Osteoblast (primary cell): ENCODE measurements at regions not wholly inside any gene's neighbourhood (a gene's known extent, or its start where the extent isn't known, plus 50 kb on each side); places are given as distances from the start of the nearest gene placed in this dataset.

ENCODE experiments used
- DNase-seq: peaks from one replicate; pipeline ENCODE4 v3.0.0; 2011; ENCODE audit warnings: low spot score, mixed read lengths; ENCODE audit not compliant: insufficient read length; ENCODE audit errors: missing footprints
- H2AFZ ChIP-seq: 2 replicates; pipeline ENCODE4 v1.6.0; 2011; ENCODE audit warnings: mild to moderate bottlenecking, low read length
- H3K27ac ChIP-seq: 2 replicates; pipeline ENCODE4 v1.5.1; 2011; ENCODE audit warnings: mild to moderate bottlenecking, low read depth, low read length, moderate library complexity
- H3K27me3 ChIP-seq: 2 replicates; pipeline ENCODE4 v1.6.0; 2012; ENCODE audit warnings: mild to moderate bottlenecking, control low read depth, inconsistent platforms, low read length, moderate library complexity; ENCODE audit not compliant: insufficient read depth
- H3K36me3 ChIP-seq: 2 replicates; pipeline ENCODE4 v1.5.1; 2011; ENCODE audit warnings: mild to moderate bottlenecking, low read length, control low read depth, moderate library complexity; ENCODE audit not compliant: insufficient read depth
- H3K4me1 ChIP-seq: 2 replicates; pipeline ENCODE4 v1.5.1; 2011; ENCODE audit warnings: mild to moderate bottlenecking, low read length, control low read depth, moderate library complexity; ENCODE audit not compliant: insufficient read depth
- H3K4me2 ChIP-seq: 2 replicates; pipeline ENCODE4 v1.6.0; 2011; ENCODE audit warnings: mild to moderate bottlenecking, low read length; ENCODE audit not compliant: insufficient read depth
- H3K4me3 ChIP-seq: fragments of 200-600 bp; sonication (generic); 3 replicates; pipeline ENCODE4 v1.5.1; 2012; ENCODE audit warnings: mild to moderate bottlenecking, low read length, inconsistent platforms; ENCODE audit not compliant: insufficient read depth
- H3K79me2 ChIP-seq: 2 replicates; pipeline ENCODE4 v1.6.0; 2012; ENCODE audit warnings: mild to moderate bottlenecking, low read length, control low read depth, inconsistent platforms; ENCODE audit not compliant: insufficient read depth
- H3K9me3 ChIP-seq: 2 replicates; pipeline ENCODE4 v1.5.1; 2011; ENCODE audit warnings: low read depth, low read length, control low read depth
- H4K20me1 ChIP-seq: 2 replicates; pipeline ENCODE4 v1.6.0; 2012; ENCODE audit warnings: mild to moderate bottlenecking, low read length, control low read depth; ENCODE audit not compliant: insufficient read depth
- CTCF ChIP-seq: IDR thresholded peaks from 2 replicates; pipeline ENCODE4 v1.5.1; 2011; ENCODE audit warnings: mild to moderate bottlenecking, low read depth, low read length, moderate library complexity; ENCODE audit errors: extremely low read depth

DNA sequence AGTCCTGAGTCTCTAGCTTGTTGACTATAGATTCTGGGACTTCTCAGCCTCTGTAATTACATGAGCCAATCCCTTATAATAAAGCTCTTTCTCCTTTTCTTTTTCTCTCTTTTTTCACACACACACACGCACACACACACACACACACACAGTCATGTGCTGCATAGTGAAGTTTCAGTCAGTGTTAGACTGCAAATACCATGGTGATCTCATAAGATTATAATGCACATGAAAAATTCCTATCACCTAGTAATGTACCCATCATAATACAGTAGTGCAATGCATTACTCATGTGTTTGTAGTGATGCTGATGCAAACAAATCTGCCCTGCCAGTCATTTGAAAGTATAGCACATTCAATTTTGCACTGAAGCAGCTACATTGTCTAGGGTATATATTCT lies 558.2 kb downstream of the SUCLG1 start:
- H3K27ac ChIP-seq, result no peak overlapping the region

DNA sequence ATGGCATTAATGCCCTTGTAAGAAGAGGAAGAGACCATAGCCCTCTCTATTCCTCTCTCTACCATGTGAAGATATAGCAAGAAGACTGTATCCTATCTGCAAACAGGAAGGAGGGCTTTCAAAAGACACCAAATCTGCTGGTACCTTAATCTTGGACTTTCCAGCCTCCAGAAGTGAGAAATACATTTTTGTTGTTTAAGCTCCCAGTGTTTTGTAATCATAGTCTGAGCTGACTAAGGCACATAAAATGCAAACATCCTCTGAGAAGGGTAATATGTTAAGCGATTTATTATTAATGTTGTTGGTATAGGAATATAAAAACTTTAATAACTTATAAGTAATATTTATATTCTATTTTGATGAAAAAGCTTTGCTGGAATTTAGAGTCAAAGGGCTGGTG lies 559.8 kb downstream of the SUCLG1 start:
- Histone ChIP-seq H3K9me3 (no peaks in the 10 kb centered on the region), H4K20me1 (no peaks in the 10 kb centered on the region), H3K27me3 (no peaks in the 10 kb centered on the region), H3K27ac (no peak overlapping the region), H3K4me2 (no peak overlapping the region), H2AFZ (no peak overlapping the region), H3K4me1 (no peaks in the 10 kb centered on the region), H3K4me3 (no peak overlapping the region), H3K36me3 (no peaks in the 10 kb centered on the region), H3K79me2 (no peaks in the 10 kb centered on the region)
- TF ChIP-seq CTCF, result no peak
- no peak for DNase-seq

More for the DNA sequence above, 558.2 kb downstream of the SUCLG1 start:
- no peaks in the 10 kb centered on the region for H3K27me3 ChIP-seq
- H2AFZ ChIP-seq, result no peak overlapping the region
- no peak for DNase-seq
- TF ChIP-seq CTCF, result no peak
- H3K4me1 ChIP-seq, result no peaks in the 10 kb centered on the region
- H3K79me2 ChIP-seq, result no peaks in the 10 kb centered on the region
- H4K20me1 ChIP-seq, result no peaks in the 10 kb centered on the region
- H3K4me2 ChIP-seq, result no peak overlapping the region
- H3K4me3 ChIP-seq, result no peak overlapping the region
- H3K36me3 ChIP-seq, result no peaks in the 10 kb centered on the region
- H3K9me3 ChIP-seq, result no peaks in the 10 kb centered on the region

GRCh38 chr2:83894976-83895375 lies 564.1 kb downstream of the SUCLG1 start:
- H4K20me1 ChIP-seq, result no peaks in the 10 kb centered on the region
- H3K27ac ChIP-seq, result no peak overlapping the region
- DNase-seq, result no peak
- H3K4me3 ChIP-seq, result no peak overlapping the region
- H2AFZ ChIP-seq, result no peak overlapping the region
- no peaks in the 10 kb centered on the region for H3K79me2 ChIP-seq
- H3K4me2 ChIP-seq, result no peak overlapping the region
- H3K9me3 ChIP-seq, result peaks cover 5% of the 10 kb centered on the region
- no peaks in the 10 kb centered on the region for H3K27me3 ChIP-seq
- no peaks in the 10 kb centered on the region for H3K4me1 ChIP-seq
- TF ChIP-seq CTCF, result no peak
- H3K36me3 ChIP-seq, result no peaks in the 10 kb centered on the region

GRCh38 chr2:83887757-83888156 lies 571.3 kb downstream of the SUCLG1 start:
- Histone ChIP-seq H3K79me2 (no peaks in the 10 kb centered on the region), H3K27ac (no peak overlapping the region)

More at GRCh38 chr2:83887757-83888156, 571.3 kb downstream of the SUCLG1 start:
- no peak overlapping the region for H3K4me3 ChIP-seq
- no peaks in the 10 kb centered on the region for H4K20me1 ChIP-seq
- H3K4me2 ChIP-seq, result no peak overlapping the region
- no peak overlapping the region for H2AFZ ChIP-seq
- no peaks in the 10 kb centered on the region for H3K36me3 ChIP-seq
- peaks cover 5% of the 10 kb centered on the region for H3K9me3 ChIP-seq
- DNase-seq, result no peak
- no peaks in the 10 kb centered on the region for H3K27me3 ChIP-seq
- TF ChIP-seq CTCF, result no peak
- no peaks in the 10 kb centered on the region for H3K4me1 ChIP-seq
